DMS 273 (cell line): ENCODE measurements at regions not wholly inside any gene's neighbourhood (a gene's known extent, or its start where the extent isn't known, plus 50 kb on each side); places are given as distances from the start of the nearest gene placed in this dataset.

Experiments
- DNase-seq: peaks from one replicate; lab custom pipeline; 2025; ENCODE audit not compliant: unreplicated experiment; lab: John Stamatoyannopoulos, UW

DNA sequence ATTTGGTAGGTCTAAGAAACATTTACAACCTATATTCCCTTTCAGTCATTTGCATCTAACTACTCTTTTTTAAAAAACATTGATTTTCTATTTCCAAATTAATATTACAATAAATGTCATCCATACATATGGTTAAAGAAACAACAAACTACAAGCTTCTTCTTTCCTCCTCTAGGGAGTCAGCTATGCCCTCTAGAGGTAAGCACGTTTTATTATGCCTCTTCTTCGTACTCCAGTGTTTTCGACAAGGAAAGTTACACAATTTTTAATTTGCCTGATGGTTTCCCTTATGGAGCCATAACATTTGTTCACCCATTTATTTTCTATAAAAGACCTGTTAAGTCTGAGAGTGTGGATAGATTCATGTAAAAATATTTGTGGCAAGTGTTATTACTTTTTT, 183.4 kb upstream of the CDH7 start:
- DNase-seq = peak; percentile 78

- DNase-seq = no peak
These were observed 202.5 kb upstream of the CDH7 start for GRCh38 chr18:65548316-65548715.

GRCh38 chr18:65547046-65547445, 203.8 kb upstream of the CDH7 start:
- DNase-seq = peak; percentile 17

- DNase-seq = no peak
These were observed 206.1 kb upstream of the CDH7 start for GRCh38 chr18:65544701-65545100.

DNA sequence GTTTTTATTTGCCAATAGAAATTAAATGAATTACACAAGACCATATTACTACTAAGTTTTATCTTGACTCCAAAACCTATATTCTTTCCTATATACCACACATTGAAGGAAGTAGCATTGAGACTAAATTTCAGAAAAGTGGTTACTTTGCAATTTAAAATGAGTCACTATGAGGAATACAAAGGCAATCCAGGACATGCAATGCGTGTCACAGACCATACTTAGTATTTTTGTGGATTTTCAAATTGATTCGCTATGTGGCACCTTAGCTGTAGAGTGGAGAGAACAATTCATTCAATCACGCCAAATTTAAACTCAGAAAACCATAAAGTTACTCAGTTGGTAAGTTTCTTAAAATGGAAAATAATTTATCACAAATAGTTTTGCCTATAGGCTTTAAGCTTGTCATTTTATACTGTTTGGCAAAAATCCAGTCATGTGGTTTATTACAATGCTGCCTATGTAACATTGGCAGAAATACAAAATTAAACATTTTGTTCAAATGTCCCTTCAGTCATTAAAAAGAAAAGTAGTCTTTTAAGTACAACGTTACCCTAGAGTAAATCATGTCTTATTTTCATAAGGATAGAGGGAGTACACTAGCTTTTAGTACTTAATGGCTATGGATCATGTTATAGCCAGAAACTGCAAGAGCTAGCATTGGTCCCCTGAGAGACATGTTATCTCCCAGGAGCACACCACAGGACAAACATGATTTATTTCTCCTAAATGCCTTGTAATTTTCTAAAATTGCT, 222.8 kb upstream of the CDH7 start:
- DNase-seq = peak; percentile 36

DNA sequence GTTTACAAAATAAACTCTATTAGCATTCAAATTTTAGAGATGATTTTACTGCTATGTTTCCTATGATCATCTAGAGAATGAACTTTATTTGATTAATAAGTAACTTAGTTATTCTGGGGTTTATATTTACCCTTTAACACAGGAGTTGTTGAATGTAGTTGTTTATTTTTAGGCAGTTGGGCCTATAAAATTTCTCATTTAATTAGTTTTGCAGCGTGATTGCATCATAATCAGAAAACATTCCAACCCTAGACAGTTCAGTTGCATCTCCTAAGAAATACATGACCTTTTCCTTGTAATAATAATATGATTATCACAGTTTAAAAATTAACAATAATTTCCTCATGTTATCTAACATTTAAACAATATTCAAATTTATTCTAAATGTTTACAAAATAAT, 224.7 kb upstream of the CDH7 start:
- no peak for DNase-seq

DNA sequence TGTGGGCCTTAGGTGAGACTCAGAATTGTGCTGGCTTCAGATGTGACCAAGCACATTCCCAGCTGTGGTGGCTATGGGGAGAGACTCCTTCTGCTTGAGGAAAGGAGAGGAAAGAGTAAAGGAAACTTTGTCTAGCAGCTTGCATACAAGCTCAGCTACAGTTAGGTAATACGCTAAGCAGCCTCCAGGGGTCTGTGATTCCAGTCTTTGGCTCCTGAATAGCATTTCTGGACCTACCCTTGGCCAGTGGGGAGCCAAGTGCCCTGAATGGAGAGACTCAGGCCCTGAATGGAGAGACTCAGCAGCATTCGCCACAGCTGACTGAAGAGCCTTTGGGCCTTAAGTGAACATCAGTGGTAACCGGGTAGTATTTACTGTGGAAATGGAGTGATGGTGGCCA, 227.4 kb upstream of the CDH7 start:
- peak; percentile 23 for DNase-seq

GRCh38 chr18:65522907-65523306, 227.9 kb upstream of the CDH7 start:
- DNase-seq = no peak

DNA sequence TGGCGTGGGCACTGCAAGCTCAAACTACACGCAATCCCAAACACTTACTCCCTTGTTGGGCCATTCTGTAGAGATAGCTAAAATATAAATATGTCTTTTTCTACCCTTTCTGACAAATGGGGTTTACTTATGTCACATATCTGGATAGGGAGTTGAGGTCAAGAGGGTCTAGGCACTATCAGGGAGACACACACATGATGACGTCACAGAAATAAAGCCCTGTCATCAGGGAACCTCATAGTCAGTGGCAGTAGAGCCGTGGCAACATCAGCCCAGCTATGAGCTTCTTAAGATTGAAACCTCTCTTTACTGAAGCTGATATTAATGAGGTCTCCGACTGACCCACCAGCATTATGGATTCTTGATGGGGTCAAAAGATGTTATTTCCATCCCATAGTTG, 234.6 kb upstream of the CDH7 start:
- DNase-seq = no peak

DNA sequence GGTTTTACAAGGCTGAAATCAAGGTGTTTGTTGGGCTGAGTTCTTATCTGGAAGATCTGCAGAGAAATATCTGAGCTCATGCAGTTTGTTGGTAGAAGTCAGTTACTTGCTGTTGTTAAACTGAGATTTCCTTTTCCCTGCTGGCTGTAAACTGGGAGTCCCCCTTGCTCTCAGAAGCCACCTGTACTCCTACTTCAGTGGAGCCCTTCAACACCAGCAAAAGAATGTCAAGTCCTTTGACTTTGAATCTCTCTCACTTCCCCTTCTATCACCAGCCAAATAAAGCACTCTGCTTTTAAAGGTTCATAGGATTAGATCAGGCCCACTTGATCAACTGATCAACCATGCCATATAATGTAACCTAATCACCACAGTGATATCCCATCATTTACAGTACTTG, 252.2 kb upstream of the CDH7 start:
- no peak for DNase-seq

GRCh38 chr18:65487569-65487968, 263.2 kb upstream of the CDH7 start:
- DNase-seq = no peak

- DNase-seq = peak; percentile 48
These were observed 273.4 kb upstream of the CDH7 start for GRCh38 chr18:65477455-65477854.

GRCh38 chr18:65468881-65469280, 281.9 kb upstream of the CDH7 start:
- DNase-seq = peak; percentile 99

- DNase-seq = peak; percentile 11
These were observed 286.5 kb upstream of the CDH7 start for GRCh38 chr18:65464361-65464760.

- no peak for DNase-seq
These were observed 291.1 kb upstream of the CDH7 start for GRCh38 chr18:65459741-65460140.

DNA sequence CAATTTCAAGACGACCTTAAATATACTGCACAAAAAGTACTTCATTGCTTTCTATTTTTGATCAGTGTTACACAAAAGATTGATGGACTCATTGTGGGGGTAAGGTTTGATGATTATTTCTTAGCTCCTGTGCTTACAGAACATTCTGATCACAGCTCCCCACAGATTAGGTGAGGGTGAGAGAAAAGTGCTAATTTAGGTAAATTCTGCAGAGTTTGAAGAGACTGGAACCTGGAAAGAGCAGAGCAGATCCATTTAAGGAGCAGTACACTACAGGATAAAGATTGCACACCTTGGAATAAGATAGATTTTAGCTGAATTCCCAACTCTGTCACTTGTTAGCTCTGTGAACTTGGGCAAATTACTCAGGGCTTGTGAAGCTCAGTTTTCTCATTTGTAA, 291.9 kb upstream of the CDH7 start:
- DNase-seq = no peak

GRCh38 chr18:65439188-65439587, 311.6 kb upstream of the CDH7 start:
- peak; percentile 49 for DNase-seq

DNA sequence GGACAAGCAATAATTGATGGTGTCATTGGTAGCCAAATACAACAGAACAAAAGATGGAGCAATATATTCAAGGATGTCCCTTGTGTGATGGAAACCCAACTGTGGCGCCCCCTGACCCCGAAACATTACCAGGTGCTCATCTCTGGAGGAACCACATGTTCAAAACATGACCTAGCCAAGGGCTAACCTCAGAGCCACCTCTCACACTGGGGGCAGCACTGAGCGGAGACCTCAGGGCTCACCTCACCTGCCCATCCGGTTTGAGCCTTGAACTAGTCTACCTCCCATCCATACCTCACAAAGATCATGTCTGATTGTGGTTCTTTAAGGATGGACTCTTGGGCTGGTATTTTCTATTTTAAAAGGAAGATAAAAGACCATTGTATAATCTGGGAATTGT, 314.4 kb upstream of the CDH7 start:
- no peak for DNase-seq

DNA sequence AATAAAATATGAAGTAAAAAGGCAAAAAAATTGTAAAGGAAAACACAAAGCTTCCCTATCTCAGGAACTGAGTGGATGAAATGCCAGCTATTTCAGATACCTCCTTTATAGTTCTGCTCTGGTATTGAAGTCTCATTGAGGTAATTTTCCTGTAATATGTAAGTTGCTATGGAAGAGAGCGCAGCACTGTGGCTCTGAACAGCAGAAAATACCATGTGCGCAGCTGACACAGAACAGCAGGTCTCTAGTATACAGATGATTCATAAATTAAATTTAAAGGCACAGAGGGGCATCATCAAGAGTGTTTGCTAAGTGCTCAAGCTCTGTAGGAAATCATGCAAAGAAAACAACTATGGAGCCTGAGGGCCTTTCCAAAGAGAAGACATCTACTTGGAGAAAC, 315.3 kb upstream of the CDH7 start:
- DNase-seq = no peak

- no peak for DNase-seq
These were observed 321.2 kb upstream of the CDH7 start for GRCh38 chr18:65429601-65430000.

DNA sequence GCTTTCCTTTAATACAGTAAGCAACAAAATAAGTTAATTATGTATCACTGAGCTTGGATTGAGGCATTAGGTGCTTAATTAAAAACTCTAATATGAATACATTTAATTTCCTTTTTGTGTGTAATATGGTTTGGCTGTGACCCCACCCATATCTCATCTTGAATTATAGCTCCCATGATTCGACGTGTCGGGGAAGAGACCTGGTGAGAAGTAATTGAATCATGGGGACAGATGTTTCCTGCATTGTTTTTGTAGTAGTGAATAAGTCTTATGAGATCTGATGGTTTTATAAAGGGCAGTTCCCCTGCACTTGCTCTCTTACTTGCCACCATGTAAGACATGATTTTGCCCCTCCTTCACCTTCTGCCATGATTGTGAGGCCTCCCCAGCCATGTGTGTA, 325.4 kb upstream of the CDH7 start:
- peak; percentile 54 for DNase-seq

DNA sequence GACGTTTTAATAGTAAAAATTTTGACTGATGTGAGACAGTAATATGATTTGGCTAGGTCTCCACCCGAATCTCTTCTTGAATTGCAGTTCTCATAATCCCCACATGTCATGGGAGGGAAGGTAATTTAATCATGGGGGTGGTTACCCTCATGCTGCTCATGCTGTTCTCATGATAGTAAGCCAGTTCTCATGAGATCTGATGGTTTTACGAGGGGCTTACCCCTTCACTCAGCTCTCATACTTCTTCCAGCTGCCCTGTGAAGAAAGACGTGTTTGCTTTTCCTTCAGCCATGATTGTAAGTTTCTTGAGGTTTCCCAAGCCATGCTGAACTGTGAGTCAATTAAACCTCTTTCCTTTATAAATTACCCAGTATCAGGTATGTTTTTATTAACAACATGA, 327.0 kb upstream of the CDH7 start:
- DNase-seq = peak; percentile 83

- DNase-seq = peak; percentile 54
These were observed 328.2 kb upstream of the CDH7 start for GRCh38 chr18:65422544-65423136.
